Muscle of leg (tissue), 3 donors: ENCODE measurements at regions not wholly inside any gene's neighbourhood (a gene's known extent, or its start where the extent isn't known, plus 50 kb on each side); places are given as distances from the start of the nearest gene placed in this dataset.
"Not testable (repeated sequence)": the region's sequence is repeated elsewhere in the genome, so short reads cannot be mapped to it uniquely, and the experiment has no call there.

Experiments used
- DNase-seq: peaks from one replicate; pipeline ENCODE4 v3.0.0; 2013
- H3K27ac ChIP-seq: one replicate; pipeline ENCODE4 v1.5.1; 2013; ENCODE audit warnings: mild to moderate bottlenecking, low read length, control low read depth
- H3K27me3 ChIP-seq: one replicate; pipeline ENCODE4 v1.6.1; 2013; ENCODE audit warnings: low read length; ENCODE audit not compliant: control insufficient read depth, insufficient read depth
- H3K36me3 ChIP-seq: one replicate; pipeline ENCODE4 v1.6.1; 2013; ENCODE audit warnings: low read length; ENCODE audit not compliant: control insufficient read depth, insufficient read depth
- H3K4me1 ChIP-seq: one replicate; pipeline ENCODE4 v1.6.1; 2013; ENCODE audit warnings: low read length; ENCODE audit not compliant: control insufficient read depth, insufficient read depth
- H3K4me3 ChIP-seq: one replicate; pipeline ENCODE4 v1.5.1; 2013; ENCODE audit warnings: low read length, control low read depth
- H3K9me3 ChIP-seq: replicated peaks from 2 replicates; pipeline ENCODE4 v1.6.1; 2013; ENCODE audit warnings: low read depth, low read length; ENCODE audit not compliant: control insufficient read depth
- WGBS: methylation state at CpG from one replicate; pipeline ENCODE4 v1.1.5; 2013; ENCODE audit warnings: missing lambda C conversion rate; ENCODE audit not compliant: insufficient coverage; 5-methylcytosine and 5-hydroxymethylcytosine counted together

DNA sequence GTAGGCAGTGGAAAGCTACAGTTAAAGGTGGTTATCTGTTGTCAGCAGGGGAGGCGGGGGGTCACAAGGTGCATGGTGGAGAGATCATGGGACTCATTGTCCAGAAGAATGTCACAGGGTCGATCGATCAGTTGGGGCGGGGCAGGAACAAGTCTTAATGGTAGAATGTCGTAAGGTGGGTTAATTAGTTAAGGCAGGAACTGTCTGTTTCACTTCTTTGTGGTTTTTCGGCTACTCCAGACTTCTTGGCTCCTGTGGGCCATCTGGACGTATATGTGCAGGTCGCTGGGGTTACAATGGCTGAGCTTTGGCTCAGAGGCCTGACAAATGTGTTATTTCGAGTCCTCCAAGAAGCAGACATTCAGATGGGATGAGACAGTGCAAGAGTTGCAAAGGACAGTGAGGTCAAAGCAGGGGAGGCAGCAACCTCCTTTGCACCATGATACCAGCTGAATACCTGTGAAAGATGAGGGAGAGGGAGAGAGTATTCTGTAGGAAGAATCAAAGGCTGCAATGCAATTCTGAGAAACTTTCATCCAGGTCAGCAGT, 246.9 kb upstream of the TMEM132C start:
- Histone ChIP-seq H3K27me3 (no peaks in the 10 kb centered on the region), H3K4me1 (no peaks in the 10 kb centered on the region), H3K27ac (no peak overlapping the region), H3K36me3 (no peaks in the 10 kb centered on the region), H3K4me3 (no peak overlapping the region), H3K9me3 (no peaks in the 10 kb centered on the region)
- 55% methylated on average over 9 of the region's 9 CpGs for WGBS
- no peak for DNase-seq

- 46% methylated on average over 2 of the region's 2 CpGs for WGBS
- Histone ChIP-seq H3K36me3 (no peaks in the 10 kb centered on the region), H3K4me3 (no peak overlapping the region), H3K27ac (no peak overlapping the region), H3K27me3 (no peaks in the 10 kb centered on the region), H3K4me1 (no peaks in the 10 kb centered on the region), H3K9me3 (no peaks in the 10 kb centered on the region)
- DNase-seq, result no peak
Measured at GRCh38 chr12:128021561-128021960, 245.4 kb upstream of the TMEM132C start.

DNA sequence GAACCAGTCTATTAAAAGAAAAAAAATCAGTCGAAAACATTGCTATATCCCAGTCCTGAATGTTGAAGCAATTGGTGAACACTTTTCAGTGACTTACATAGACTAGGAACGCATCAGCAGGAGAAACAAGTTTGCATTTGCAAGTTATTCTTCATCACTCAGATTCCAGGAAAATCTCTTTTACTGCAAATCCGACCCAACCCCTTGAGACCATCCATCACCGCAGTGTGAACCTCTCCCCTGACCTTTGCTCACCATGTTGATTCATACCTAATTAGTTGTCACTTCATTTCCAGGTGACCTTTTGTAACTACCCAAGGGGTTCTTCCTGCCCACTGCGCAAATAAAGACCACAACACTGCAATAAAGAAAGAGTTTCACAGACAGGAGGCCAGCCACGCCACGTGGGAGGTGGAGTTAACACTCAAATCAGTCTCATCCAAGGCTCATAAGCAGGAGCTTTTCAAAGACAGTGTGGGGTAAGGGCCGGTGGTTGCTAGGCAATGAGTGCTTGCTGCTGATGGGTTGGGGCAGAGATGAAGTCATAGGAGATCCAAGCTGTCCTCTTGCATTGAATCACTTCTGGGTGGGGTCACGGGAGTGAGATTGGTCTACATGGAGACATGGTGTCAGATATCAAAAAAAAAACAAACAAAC, 241.3 kb upstream of the TMEM132C start:
- H3K9me3 ChIP-seq, result no peaks in the 10 kb centered on the region
- peak; percentile 25 for DNase-seq
- H3K27ac ChIP-seq, result no peak overlapping the region
- no peaks in the 10 kb centered on the region for H3K36me3 ChIP-seq
- H3K27me3 ChIP-seq, result peaks cover 2% of the 10 kb centered on the region
- no peaks in the 10 kb centered on the region for H3K4me1 ChIP-seq
- 31% methylated on average over 3 of the region's 9 CpGs for WGBS
- no peak overlapping the region for H3K4me3 ChIP-seq

GRCh38 chr12:128026696-128027574, 240.0 kb upstream of the TMEM132C start:
- WGBS, result 30% methylated on average over 6 of the region's 6 CpGs
- Histone ChIP-seq H3K9me3 (no peaks in the 10 kb centered on the region), H3K27ac (no peak overlapping the region), H3K4me3 (no peak overlapping the region), H3K27me3 (peaks cover 2% of the 10 kb centered on the region), H3K4me1 (no peaks in the 10 kb centered on the region), H3K36me3 (no peaks in the 10 kb centered on the region)
- no peak for DNase-seq

DNA sequence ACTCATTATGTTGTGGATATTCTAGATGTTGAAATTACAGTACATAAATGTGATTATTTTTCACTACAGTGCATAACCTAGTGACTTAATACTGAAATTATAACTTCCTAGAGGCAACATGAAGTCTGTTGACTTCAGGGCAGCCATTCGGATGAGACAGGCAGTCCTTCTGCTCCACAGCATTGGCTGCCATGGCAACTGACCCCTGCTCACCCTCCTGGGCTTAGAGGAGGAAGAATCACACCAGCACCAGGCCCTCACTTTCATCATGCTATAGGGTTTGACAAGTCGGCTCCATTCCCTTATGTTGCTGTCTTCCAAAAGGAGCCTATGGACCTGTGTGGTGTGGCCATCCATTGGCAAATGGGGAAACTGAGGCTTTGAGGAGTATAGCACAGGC, 233.5 kb upstream of the TMEM132C start:
- no peaks in the 10 kb centered on the region for H3K9me3 ChIP-seq
- H3K27ac ChIP-seq, result no peak overlapping the region
- 67% methylated on average over 1 of the region's 2 CpGs for WGBS
- no peaks in the 10 kb centered on the region for H3K36me3 ChIP-seq
- H3K27me3 ChIP-seq, result no peaks in the 10 kb centered on the region
- DNase-seq, result no peak
- no peaks in the 10 kb centered on the region for H3K4me1 ChIP-seq
- H3K4me3 ChIP-seq, result no peak overlapping the region

GRCh38 chr12:128040971-128041370, 226.0 kb upstream of the TMEM132C start:
- Histone ChIP-seq H3K27ac (no peak overlapping the region), H3K4me1 (no peaks in the 10 kb centered on the region), H3K4me3 (no peak overlapping the region), H3K9me3 (peaks cover 2% of the 10 kb centered on the region), H3K36me3 (no peaks in the 10 kb centered on the region), H3K27me3 (no peaks in the 10 kb centered on the region)
- no peak for DNase-seq
- WGBS, result 89% methylated on average over 4 of the region's 4 CpGs

GRCh38 chr12:128042283-128042682, 224.7 kb upstream of the TMEM132C start:
- 74% methylated on average over 3 of the region's 10 CpGs for WGBS
- not testable (repeated sequence) for DNase-seq, H3K36me3 ChIP-seq, H3K9me3 ChIP-seq, H3K4me1 ChIP-seq, H3K27ac ChIP-seq, H3K27me3 ChIP-seq, H3K4me3 ChIP-seq

DNA sequence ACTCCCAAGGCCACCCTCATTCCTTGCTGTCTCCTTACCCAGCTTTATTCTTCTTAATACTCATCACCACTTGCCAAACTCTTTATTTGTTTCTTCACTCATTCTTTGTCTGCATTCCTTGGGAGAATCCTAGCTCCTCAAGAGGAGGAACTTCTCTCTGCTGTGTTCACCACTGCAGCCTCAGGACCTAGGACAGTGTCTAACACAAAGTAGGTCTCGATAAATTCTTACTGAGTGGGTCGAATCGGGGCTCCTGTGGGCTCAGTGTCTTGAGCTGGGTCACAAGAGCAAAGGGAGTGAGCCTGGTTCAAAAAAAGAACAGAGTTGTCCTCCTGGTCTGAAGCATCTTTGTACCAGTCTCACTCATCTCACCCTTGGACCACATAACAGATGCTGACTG, 224.1 kb upstream of the TMEM132C start:
- no peak overlapping the region for H3K27ac ChIP-seq
- no peaks in the 10 kb centered on the region for H3K4me1 ChIP-seq
- no peaks in the 10 kb centered on the region for H3K36me3 ChIP-seq
- no peaks in the 10 kb centered on the region for H3K27me3 ChIP-seq
- H3K9me3 ChIP-seq, result peaks cover 2% of the 10 kb centered on the region
- no peak overlapping the region for H3K4me3 ChIP-seq
- WGBS, result 85% methylated on average over 2 of the region's 3 CpGs
- DNase-seq, result no peak

GRCh38 chr12:128043317-128043716, 223.7 kb upstream of the TMEM132C start:
- no peak for DNase-seq
- H3K36me3 ChIP-seq, result no peaks in the 10 kb centered on the region
- 74% methylated on average over 6 of the region's 7 CpGs for WGBS
- H3K27me3 ChIP-seq, result no peaks in the 10 kb centered on the region
- H3K27ac ChIP-seq, result no peak overlapping the region
- peaks cover 2% of the 10 kb centered on the region for H3K9me3 ChIP-seq
- H3K4me1 ChIP-seq, result no peaks in the 10 kb centered on the region
- H3K4me3 ChIP-seq, result no peak overlapping the region

GRCh38 chr12:128047266-128048060, 219.5 kb upstream of the TMEM132C start:
- no peak for DNase-seq
- H3K4me3 ChIP-seq, result no peak overlapping the region
- no peaks in the 10 kb centered on the region for H3K9me3 ChIP-seq
- H3K27me3 ChIP-seq, result no peaks in the 10 kb centered on the region
- WGBS, result 47% methylated on average over 3 of the region's 3 CpGs
- no peaks in the 10 kb centered on the region for H3K36me3 ChIP-seq
- no peaks in the 10 kb centered on the region for H3K4me1 ChIP-seq
- H3K27ac ChIP-seq, result no peak overlapping the region
